OCI-LY3 (cell line): ENCODE measurements at regions not wholly inside any gene's neighbourhood (a gene's known extent, or its start where the extent isn't known, plus 50 kb on each side); places are given as distances from the start of the nearest gene placed in this dataset.
"Not testable (repeated sequence)": the region's sequence is repeated elsewhere in the genome, so short reads cannot be mapped to it uniquely, and the experiment has no call there.

Experiments used
- H2AFZ ChIP-seq: fragments of 200-600, 300-600 bp; shearing (Covaris generic); 2 replicates; pipeline ENCODE4 v1.6.0; 2014; ENCODE audit warnings: antibody characterized with exemption, low read depth, low read length
- H3K27ac ChIP-seq: fragments of 200-600, 300-600 bp; sonication (generic); 2 replicates; pipeline ENCODE4 v1.5.1; 2014; ENCODE audit warnings: mild to moderate bottlenecking, low read length, moderate library complexity, mixed read lengths
- H3K27me3 ChIP-seq: fragments of 200-600, 300-600 bp; sonication (generic); 2 replicates; pipeline ENCODE4 v1.6.1; 2014; ENCODE audit warnings: low read depth, low read length, mixed read lengths
- H3K36me3 ChIP-seq: fragments of 200-600, 300-600 bp; sonication (generic); replicated peaks from 2 replicates; pipeline ENCODE3; 2014; ENCODE audit warnings: low read depth, low read length, mixed read lengths
- H3K4me1 ChIP-seq: fragments of 300-600, 200-600 bp; sonication (generic); 2 replicates; pipeline ENCODE4 v1.6.1; 2014; ENCODE audit warnings: low read length, mixed read lengths
- H3K4me2 ChIP-seq: fragments of 200-600, 300-600 bp; sonication (generic); 2 replicates; pipeline ENCODE4 v1.6.1; 2014; ENCODE audit warnings: low read length, mixed read lengths
- H3K4me3 ChIP-seq: fragments of 300-600, 200-600 bp; sonication (generic); 2 replicates; pipeline ENCODE4 v1.5.1; 2014; ENCODE audit warnings: antibody characterized with exemption, mild to moderate bottlenecking, low read length, moderate library complexity
- H3K79me2 ChIP-seq: fragments of 300-600, 200-600 bp; shearing (Covaris generic); 2 replicates; pipeline ENCODE4 v1.6.1; 2014; ENCODE audit warnings: mild to moderate bottlenecking, low read length, mixed read lengths
- H3K9ac ChIP-seq: fragments of 300-600, 200-600 bp; shearing (Covaris generic); 2 replicates; pipeline ENCODE4 v1.6.0; 2014; ENCODE audit warnings: mild to moderate bottlenecking, low read length, moderate library complexity
- H3K9me3 ChIP-seq: fragments of 200-600, 300-600 bp; shearing (Covaris generic); 2 replicates; pipeline ENCODE4 v1.6.1; 2014; ENCODE audit warnings: low read length, mixed read lengths; ENCODE audit not compliant: insufficient read depth
- H4K20me1 ChIP-seq: fragments of 200-600, 300-600 bp; sonication (generic); 2 replicates; pipeline ENCODE4 v1.6.1; 2016; ENCODE audit warnings: low read length, mixed read lengths; ENCODE audit not compliant: insufficient read depth
- CTCF ChIP-seq: fragments of 200-600, 300-600 bp; sonication (generic); IDR thresholded peaks from 2 replicates; pipeline ENCODE4 v1.5.1; 2014; ENCODE audit warnings: antibody characterized with exemption, low read length, low read depth
- EZH2phosphoT487 ChIP-seq: fragments of 200-600 bp; shearing (Covaris generic); IDR thresholded peaks from 2 replicates; pipeline ENCODE4 v1.6.1; 2018; ENCODE audit warnings: antibody characterized with exemption, mixed run types, low read depth

GRCh38 chr1:178038372-178038771 lies 55.5 kb upstream of the RASAL2 start:
- no peaks in the 10 kb centered on the region for H3K36me3 ChIP-seq
- H3K4me3 ChIP-seq: no peak overlapping the region
- H3K4me1 ChIP-seq: no peaks in the 10 kb centered on the region
- no peaks in the 10 kb centered on the region for H3K27me3 ChIP-seq
- no peaks in the 10 kb centered on the region for H3K9me3 ChIP-seq
- H2AFZ ChIP-seq: no peak overlapping the region
- TF ChIP-seq CTCF (no peak), EZH2phosphoT487 (no peak)
- no peak overlapping the region for H3K9ac ChIP-seq
- H3K79me2 ChIP-seq: no peaks in the 10 kb centered on the region
- H3K4me2 ChIP-seq: no peak overlapping the region
- no peak overlapping the region for H3K27ac ChIP-seq
- no peaks in the 10 kb centered on the region for H4K20me1 ChIP-seq

DNA sequence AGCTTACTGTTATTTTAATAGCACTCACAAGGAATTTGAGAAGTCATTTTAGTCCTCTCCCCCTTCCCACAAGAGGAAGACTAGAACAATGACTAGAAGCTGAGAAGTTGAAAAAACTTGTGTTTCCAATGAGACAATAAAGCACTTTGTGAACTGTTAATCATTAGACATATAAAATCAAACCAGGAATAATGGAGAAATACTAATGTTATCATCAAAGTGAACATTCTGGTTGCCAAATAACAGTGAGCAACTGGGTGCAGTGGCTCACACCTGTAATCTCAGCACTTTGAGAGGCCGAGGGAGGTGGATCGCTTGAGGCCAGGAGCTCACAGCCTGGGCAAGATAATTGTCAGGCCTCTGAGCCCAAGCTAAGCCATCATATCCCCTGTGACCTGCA lies 54.0 kb upstream of the RASAL2 start:
- Histone ChIP-seq H3K27ac (no peak overlapping the region), H2AFZ (no peak overlapping the region), H3K27me3 (no peaks in the 10 kb centered on the region), H3K9ac (no peak overlapping the region), H3K4me3 (no peak overlapping the region), H3K4me1 (no peaks in the 10 kb centered on the region), H3K36me3 (no peaks in the 10 kb centered on the region), H4K20me1 (no peaks in the 10 kb centered on the region), H3K9me3 (0 out of 2 replicates have a peak, but pooled peaks cover 3% of the 10 kb centered on the region), H3K79me2 (no peaks in the 10 kb centered on the region), H3K4me2 (no peak overlapping the region)
- TF ChIP-seq EZH2phosphoT487 (no peak), CTCF (no peak)

GRCh38 chr1:178043940-178044339 lies 50.0 kb upstream of the RASAL2 start:
- H3K79me2 ChIP-seq, H3K27ac ChIP-seq, H3K27me3 ChIP-seq, H3K9me3 ChIP-seq, H3K4me2 ChIP-seq, H4K20me1 ChIP-seq, H3K36me3 ChIP-seq, H2AFZ ChIP-seq, H3K9ac ChIP-seq, H3K4me3 ChIP-seq: not testable (repeated sequence)
- H3K4me1 ChIP-seq: peaks cover 12% of the 10 kb centered on the region
